Astrocyte (in vitro differentiated cells and primary cell): ENCODE measurements at regions not wholly inside any gene's neighbourhood (a gene's known extent, or its start where the extent isn't known, plus 50 kb on each side); places are given as distances from the start of the nearest gene placed in this dataset.

Source experiments
- CTCF ChIP-seq: IDR thresholded peaks from 2 replicates; pipeline ENCODE4 v1.5.1; 2011; ENCODE audit warnings: low read depth, mild to moderate bottlenecking, inconsistent platforms, low read length, moderate library complexity; ENCODE audit not compliant: insufficient read depth
- EZH2 ChIP-seq: IDR thresholded peaks from 2 replicates; pipeline ENCODE4 v1.6.1; 2012; ENCODE audit warnings: mild to moderate bottlenecking, low read length, inconsistent platforms; ENCODE audit not compliant: insufficient read depth

GRCh38 chr2:211061612-211062296 lies 505.4 kb downstream of the CPS1 start:
- no peak for TF ChIP-seq CTCF
- no peak for TF ChIP-seq EZH2
